ENCODE measurements at regions not wholly inside any gene's neighbourhood (a gene's known extent, or its start where the extent isn't known, plus 50 kb on each side); places are given as distances from the start of the nearest gene placed in this dataset.

DNA sequence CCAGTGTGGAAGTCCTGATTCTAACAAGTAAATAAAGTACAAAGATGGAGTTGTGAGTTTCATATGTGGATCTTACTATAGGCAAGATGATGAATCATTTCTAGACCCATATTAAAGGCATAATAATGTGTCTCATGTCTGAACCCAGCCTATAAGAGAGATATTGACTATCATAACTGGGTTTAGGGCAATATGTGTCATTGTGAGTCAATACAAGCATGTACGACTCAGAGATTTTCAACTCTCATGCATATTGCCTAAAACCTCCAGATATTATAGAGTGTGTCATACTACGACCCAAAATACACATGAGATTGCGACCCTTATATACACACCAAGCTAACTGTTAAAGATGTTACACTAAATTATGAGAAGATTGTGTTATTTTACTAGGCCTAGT is 1003.9 kb upstream of the TSPY4 start:
- H3K27me3 ChIP-seq (ENCODE audit: control insufficient read depth in 1 of 2, insufficient read depth in 2 of 2, low read length in 2 of 2) = no peaks in the 10 kb centered on the region
- in situ Hi-C loops (cut with HindIII; ENCODE audit: extremely low pct_ligation_motif_present, low pct_unique_long_range_greater_than_20kb) = no loop called here
- DNase-seq (ENCODE audit: low spot score) = no peak
- H3K4me3 ChIP-seq (replicated peaks in 1 of 3; ENCODE audit: insufficient read depth in 1 of 3, low read depth in 2 of 3, low read length in 3 of 3) = no peak overlapping the region
- H3K36me3 ChIP-seq (replicated peaks in 1 of 2; ENCODE audit: control insufficient read depth in 1 of 2, insufficient read depth in 2 of 2, low read length in 2 of 2) = no peaks in the 10 kb centered on the region
- no peak overlapping the region for H3K4me2 ChIP-seq (ENCODE audit: low read depth, low read length)
- peaks cover 8% of the 10 kb centered on the region for H3K9me3 ChIP-seq (ENCODE audit: low read length)
- intact Hi-C loops (cut with micrococcal nuclease; ENCODE audit: unreplicated experiment) = no loop called here
- TF ChIP-seq ZNF724P (CRISPR knock-in tag; IDR thresholded peaks at IDR 0.05; ENCODE audit: borderline replicate concordance) (no peak), JDP2 (CRISPR knock-in tag; IDR thresholded peaks at IDR 0.05; ENCODE audit: borderline replicate concordance) (no peak), SATB2 (CRISPR knock-in tag; IDR thresholded peaks at IDR 0.05) (no peak), RFX1 (IDR thresholded peaks at IDR 0.05) (no peak), SAP130 (CRISPR knock-in tag; IDR thresholded peaks at IDR 0.05; ENCODE audit: low read depth) (no peak), MLLT10 (CRISPR knock-in tag; IDR thresholded peaks at IDR 0.05) (no peak), SETDB1 (CRISPR knock-in tag; IDR thresholded peaks at IDR 0.05; ENCODE audit: borderline replicate concordance) (no peak), HNRNPH1 (optimal IDR thresholded peaks at IDR 0.05; ENCODE audit: low read depth, low read length) (no peak), ZNF33B (CRISPR knock-in tag; IDR thresholded peaks at IDR 0.05) (no peak), DR1 (CRISPR knock-in tag; IDR thresholded peaks at IDR 0.05) (no peak), ZSCAN30 (CRISPR knock-in tag; IDR thresholded peaks at IDR 0.05) (no peak), ZNF644 (CRISPR knock-in tag; IDR thresholded peaks at IDR 0.05; ENCODE audit: low read depth) (no peak), ZNF841 (CRISPR knock-in tag; IDR thresholded peaks at IDR 0.05; ENCODE audit: borderline replicate concordance) (no peak), SMARCC2 (IDR thresholded peaks at IDR 0.05) (no peak), ETV5 (CRISPR knock-in tag; IDR thresholded peaks at IDR 0.05; ENCODE audit: borderline replicate concordance) (no peak), ZNF234 (CRISPR knock-in tag; conservative IDR thresholded peaks at IDR 0.05) (no peak)
- TF ChIP-seq, protein P1, sequence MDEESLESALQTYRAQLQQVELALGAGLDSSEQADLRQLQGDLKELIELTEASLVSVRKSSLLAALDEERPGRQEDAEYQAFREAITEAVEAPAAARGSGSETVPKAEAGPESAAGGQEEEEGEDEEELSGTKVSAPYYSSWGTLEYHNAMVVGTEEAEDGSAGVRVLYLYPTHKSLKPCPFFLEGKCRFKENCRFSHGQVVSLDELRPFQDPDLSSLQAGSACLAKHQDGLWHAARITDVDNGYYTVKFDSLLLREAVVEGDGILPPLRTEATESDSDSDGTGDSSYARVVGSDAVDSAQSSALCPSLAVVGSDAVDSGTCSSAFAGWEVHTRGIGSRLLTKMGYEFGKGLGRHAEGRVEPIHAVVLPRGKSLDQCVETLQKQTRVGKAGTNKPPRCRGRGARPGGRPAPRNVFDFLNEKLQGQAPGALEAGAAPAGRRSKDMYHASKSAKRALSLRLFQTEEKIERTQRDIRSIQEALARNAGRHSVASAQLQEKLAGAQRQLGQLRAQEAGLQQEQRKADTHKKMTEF (CRISPR knock-in tag; IDR thresholded peaks at IDR 0.05) = no peak
- TF ChIP-seq, protein P2, sequence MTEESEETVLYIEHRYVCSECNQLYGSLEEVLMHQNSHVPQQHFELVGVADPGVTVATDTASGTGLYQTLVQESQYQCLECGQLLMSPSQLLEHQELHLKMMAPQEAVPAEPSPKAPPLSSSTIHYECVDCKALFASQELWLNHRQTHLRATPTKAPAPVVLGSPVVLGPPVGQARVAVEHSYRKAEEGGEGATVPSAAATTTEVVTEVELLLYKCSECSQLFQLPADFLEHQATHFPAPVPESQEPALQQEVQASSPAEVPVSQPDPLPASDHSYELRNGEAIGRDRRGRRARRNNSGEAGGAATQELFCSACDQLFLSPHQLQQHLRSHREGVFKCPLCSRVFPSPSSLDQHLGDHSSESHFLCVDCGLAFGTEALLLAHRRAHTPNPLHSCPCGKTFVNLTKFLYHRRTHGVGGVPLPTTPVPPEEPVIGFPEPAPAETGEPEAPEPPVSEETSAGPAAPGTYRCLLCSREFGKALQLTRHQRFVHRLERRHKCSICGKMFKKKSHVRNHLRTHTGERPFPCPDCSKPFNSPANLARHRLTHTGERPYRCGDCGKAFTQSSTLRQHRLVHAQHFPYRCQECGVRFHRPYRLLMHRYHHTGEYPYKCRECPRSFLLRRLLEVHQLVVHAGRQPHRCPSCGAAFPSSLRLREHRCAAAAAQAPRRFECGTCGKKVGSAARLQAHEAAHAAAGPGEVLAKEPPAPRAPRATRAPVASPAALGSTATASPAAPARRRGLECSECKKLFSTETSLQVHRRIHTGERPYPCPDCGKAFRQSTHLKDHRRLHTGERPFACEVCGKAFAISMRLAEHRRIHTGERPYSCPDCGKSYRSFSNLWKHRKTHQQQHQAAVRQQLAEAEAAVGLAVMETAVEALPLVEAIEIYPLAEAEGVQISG (CRISPR knock-in tag; IDR thresholded peaks at IDR 0.05) = no peak
- TF ChIP-seq, protein P3, sequence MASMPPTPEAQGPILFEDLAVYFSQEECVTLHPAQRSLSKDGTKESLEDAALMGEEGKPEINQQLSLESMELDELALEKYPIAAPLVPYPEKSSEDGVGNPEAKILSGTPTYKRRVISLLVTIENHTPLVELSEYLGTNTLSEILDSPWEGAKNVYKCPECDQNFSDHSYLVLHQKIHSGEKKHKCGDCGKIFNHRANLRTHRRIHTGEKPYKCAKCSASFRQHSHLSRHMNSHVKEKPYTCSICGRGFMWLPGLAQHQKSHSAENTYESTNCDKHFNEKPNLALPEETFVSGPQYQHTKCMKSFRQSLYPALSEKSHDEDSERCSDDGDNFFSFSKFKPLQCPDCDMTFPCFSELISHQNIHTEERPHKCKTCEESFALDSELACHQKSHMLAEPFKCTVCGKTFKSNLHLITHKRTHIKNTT (CRISPR knock-in tag; IDR thresholded peaks at IDR 0.05) = no peak
- TF ChIP-seq, protein P4, sequence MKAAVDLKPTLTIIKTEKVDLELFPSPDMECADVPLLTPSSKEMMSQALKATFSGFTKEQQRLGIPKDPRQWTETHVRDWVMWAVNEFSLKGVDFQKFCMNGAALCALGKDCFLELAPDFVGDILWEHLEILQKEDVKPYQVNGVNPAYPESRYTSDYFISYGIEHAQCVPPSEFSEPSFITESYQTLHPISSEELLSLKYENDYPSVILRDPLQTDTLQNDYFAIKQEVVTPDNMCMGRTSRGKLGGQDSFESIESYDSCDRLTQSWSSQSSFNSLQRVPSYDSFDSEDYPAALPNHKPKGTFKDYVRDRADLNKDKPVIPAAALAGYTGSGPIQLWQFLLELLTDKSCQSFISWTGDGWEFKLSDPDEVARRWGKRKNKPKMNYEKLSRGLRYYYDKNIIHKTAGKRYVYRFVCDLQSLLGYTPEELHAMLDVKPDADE (CRISPR knock-in tag; IDR thresholded peaks at IDR 0.05) = no peak
- H3K9ac ChIP-seq (ENCODE audit: insufficient read depth, low read depth, low read length) = no peak overlapping the region
- 19% methylated on average over 3 of the region's 3 CpGs for WGBS (ENCODE audit: low lambda C conversion rate)
- BruUV-seq (replicated peaks) = no TSS peak
- no peak for FAIRE-seq
- no peaks in the 10 kb centered on the region for H3K4me1 ChIP-seq (ENCODE audit: insufficient read depth, low read length)
- ChIA-PET POLR2A (no interaction called here), CTCF (ENCODE audit: low intra/inter-chr PET ratio, low total read pairs) (no interaction called here)
- H3K27ac ChIP-seq (ENCODE audit: extremely low read length, insufficient read depth, low read length) = no peak overlapping the region
- no peak overlapping the region for H2AFZ ChIP-seq (ENCODE audit: low read length)
- no peaks in the 10 kb centered on the region for H4K20me1 ChIP-seq (ENCODE audit: insufficient read depth, low read length)
- ATAC-seq = no peak
- H3K79me2 ChIP-seq (ENCODE audit: insufficient read depth, low read length) = no peaks in the 10 kb centered on the region

All from HepG2 (cell line).